Kidney glomerular epithelial cell (primary cell): ENCODE measurements at regions not wholly inside any gene's neighbourhood (a gene's known extent, or its start where the extent isn't known, plus 50 kb on each side); places are given as distances from the start of the nearest gene placed in this dataset.
A peak's percentile ranks its signal among the peaks of the same experiment; 100 is the strongest.

Experiments
- DNase-seq: peaks from one replicate; lab custom pipeline; 2025; lab: John Stamatoyannopoulos, UW

DNA sequence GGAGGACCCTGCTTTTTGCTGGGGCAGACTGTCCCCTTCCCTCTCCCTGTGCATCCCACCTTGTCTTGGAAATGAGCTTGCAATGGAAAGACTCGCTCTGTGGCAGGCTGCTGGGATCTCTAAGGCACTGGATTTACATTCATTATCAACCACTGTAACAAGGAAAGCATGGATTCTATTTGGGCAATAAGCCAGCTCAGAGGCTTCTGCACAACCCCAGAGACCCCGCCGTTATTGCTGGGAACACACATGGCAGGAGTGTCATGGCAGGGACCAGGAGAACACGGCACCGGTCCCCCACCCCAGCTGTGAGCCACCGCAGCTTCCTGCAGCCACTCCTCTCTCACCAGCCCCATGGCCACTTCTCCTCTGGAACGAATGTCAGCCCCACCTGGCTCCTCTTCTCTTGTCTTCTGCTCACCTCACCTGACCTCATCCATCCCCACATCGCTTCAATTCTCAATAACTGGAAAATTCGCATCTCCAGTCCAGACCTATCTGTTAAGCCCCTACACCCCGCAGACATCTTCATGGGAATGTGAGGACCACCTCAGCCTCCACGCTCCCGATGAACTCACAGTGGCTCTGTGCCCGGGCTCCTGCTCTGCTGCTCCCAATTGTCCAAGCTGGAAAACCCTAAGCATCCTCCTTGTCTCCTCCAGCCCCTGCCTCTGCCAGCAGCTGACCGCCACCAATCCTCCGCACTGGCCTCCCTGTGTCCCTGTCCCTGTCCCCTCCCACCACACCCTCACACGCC is 181.5 kb downstream of the USP12 start:
- no peak for DNase-seq

GRCh38 chr13:26989261-26989956 is 182.2 kb downstream of the USP12 start:
- no peak for DNase-seq

GRCh38 chr13:26988059-26988769 is 183.4 kb downstream of the USP12 start:
- DNase-seq = no peak

- no peak for DNase-seq
These were observed 184.1 kb downstream of the USP12 start for GRCh38 chr13:26987486-26988013.

- DNase-seq = peak; percentile 69
These were observed 186.2 kb downstream of the USP12 start for GRCh38 chr13:26985285-26985878.

DNA sequence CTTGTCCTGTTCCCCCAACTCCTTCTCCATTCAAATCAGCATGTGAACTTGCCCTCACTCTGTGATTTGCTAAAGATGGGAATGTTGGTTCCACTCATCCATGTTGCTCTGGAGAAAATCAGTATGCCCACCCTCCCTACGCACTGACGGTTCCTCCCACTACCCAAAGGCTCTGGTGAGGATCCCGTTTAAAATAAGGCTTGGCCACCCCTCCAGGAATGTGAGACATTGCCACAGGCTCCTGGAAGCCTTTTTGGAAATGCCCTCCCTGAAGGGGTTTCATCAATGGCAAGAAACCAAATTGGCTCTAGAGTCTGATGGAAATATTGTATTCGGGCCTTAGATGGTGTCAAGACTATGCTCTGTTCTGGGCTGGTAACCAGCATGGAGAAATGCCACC is 187.3 kb downstream of the USP12 start:
- no peak for DNase-seq

GRCh38 chr13:26983543-26984320 is 187.9 kb downstream of the USP12 start:
- no peak for DNase-seq

- no peak for DNase-seq
These were observed 191.2 kb downstream of the USP12 start for GRCh38 chr13:26980099-26981031.

DNA sequence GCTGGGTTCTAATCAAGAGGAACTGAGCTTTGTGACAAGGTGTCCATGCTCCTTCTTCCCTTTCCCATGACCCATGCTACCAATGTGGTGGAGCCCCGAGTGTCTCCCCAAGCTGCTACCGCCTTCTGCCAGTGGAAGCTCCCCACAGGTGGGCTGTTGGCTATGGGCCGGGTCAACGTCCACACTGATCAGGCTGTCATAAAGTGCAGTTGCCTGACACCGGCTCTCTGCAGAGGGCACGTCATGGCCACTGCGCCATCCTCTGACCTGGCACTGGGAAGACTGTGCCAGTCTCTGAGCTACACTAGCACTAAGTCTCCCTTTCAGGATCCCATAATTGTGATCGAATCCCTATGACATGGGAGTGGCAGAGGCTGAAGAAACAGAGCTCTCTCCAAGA is 192.3 kb downstream of the USP12 start:
- DNase-seq = no peak

DNA sequence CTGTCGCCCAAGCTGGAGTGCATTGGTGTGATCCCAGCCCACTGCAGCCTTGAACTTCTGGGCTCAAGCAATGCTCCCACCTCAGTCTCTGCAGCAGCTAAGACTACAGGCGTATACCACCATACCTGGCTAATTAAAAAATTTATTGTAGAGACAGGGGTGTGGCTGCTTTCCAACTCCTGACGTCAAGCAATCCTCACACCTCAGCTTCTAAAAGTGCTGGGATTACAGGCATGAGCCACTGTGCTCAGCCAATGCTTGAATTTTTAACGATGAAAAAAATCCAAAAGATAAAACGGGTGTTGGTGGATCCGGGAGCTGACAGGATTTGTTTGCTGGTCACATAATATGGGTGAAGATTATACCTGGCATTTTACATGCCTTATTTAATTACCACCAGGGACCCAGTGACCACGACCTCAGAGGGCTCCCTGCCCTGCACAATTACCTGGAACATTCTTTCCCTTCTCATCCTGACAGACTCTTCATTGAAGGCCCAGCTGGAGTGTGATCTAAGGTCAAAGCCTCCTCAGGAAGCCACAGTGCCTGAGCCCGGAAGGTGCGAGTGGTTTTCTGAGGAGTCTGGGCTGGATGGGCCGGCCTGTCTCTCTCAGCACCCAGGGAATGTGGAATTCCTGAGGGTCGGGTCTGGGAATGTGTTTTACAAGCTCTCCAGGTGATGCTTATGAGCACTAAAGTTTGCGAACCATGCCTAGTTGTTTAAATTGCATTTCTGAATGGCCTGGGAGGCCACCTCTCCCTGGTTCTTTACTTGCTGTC is 193.3 kb downstream of the USP12 start:
- peak; percentile 15 for DNase-seq

DNA sequence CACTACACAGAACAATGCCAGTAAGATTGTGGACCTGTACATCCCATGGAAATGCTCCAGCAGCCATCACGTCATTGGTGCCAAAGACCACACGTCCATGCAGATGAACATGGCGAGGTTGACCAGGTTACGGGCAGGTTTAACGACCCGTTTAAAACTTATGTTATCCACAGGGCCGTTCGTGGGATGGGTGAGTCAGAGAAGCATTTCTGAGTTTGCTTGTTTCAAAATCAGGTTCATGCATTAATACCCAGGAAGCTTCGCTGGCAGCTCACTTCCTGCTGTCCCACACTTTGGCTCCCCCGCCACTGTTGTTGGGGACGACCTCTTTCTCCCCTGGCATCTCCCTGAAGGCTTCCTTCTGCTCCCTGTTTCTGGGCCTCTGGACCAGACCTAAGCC is 194.1 kb downstream of the USP12 start:
- peak; percentile 84 for DNase-seq

DNA sequence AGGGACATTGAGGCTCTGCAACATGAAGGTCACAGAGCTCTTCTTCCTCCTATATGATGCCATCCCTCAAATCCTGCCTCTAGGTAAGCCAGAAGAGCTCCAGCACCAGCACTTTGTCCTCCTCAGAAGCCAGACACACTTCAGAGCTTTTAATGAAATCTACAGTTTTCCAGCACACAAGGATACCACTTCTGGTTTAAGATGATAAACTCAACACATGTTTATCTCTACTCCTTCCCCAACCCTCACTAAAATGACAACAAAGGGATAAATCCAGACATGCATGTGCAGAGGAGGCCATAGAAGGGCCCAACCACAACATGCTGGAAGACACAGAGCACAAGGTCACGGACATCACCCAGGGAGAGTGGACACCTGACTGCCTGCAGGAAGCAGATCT is 195.3 kb downstream of the USP12 start:
- DNase-seq = no peak

GRCh38 chr13:26973946-26974345 is 197.7 kb downstream of the USP12 start:
- DNase-seq = no peak

DNA sequence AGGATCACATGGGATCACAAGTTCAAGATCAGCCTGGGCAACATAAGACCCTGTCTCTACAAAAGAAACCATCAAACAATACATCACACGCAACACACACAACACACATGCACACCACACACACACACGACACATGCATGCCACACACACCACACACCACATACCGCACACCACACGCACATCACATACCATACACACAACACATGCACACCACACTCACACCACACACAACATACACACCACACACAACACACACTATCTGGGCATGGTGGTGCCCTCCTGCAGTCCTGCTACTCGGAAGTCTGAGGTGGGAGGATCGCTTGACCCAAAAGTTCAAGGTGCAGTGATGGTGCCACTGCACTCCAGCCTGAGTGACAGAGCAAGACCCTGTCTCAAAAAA is 198.3 kb downstream of the USP12 start:
- DNase-seq = no peak

DNA sequence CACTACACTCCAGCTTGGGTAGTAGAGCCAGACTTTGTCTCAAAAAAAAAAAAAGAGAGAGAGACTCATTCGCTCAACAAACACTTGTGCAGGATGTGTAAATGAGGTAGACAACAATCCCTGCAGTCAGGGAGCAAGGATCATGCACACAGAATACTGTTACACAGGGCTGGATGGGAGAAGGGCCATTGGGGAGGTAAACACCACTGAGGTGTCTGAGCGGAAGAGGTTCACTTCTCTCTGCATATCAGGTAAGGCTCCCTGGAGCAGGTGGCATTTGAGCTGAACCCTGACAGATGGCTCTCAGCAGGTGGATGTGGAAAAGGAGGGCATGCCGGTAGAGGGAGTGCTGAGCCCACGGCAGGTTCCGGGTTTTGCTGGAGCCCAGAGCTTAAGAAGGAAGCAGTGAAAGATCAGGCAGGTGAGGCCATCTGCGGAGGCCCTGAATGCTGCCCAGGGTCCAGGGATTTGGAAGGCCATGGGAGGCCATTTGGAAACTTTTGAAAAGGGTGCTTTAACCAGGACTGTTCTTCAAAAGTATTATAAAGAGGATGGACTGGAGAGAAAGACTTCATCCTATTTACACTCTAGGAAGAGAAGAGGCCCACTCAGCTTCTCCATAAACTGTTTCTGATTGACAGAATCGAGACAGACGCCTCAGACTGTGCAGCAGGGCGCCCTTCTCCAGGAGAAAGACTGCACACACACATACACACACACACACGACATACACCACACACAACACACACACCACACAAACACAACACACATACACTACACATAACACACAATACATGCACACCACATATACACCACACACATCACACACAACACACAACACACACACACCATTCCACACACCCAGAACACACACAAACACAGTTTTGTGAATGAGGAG is 199.4 kb downstream of the USP12 start:
- no peak for DNase-seq

DNA sequence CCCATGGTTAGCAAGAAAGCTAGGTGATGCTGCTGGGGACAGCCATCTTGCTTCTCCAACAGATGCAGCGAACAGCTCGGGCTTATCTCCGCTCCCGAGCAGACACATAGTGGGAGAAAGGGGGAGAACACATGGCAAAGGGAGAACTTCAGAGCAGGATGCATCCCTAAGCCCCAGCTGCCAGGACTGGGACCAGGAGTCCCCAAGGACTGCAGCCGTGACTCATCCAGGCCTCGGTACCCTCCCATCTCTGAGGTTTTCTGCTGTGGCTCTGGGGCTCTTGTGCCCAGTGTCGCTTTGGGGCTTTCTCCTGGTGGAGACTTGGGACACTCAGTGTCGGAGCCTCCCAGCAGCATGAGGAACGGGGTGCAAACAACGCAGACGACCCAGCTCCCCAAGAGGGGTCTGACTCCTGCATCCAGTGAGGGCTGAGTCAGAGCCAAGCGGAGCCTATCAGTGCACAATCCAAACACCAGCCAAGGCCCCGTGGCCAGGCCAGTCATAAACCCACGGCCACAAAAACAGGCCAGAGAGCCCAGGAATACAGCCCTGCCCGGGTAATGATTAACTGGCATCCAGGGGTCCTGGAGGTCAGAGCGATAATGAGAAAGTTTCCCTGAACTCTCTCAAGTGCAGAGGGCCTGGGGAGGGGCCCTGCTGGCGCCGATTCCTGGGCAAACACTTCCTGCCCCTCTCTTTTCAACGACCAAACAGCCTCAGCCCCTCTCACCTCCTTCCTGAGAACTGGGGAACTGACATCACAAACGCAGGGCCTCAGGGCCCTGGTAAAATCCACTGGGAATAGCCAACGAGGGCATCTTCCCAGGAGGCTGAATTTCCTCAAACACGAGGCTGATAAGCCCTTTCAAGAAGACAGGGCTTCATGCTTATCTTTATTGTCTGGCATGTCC is 202.9 kb downstream of the USP12 start:
- DNase-seq = peak; percentile 53
